Skeletal muscle cell (primary cell): ENCODE measurements at regions not wholly inside any gene's neighbourhood (a gene's known extent, or its start where the extent isn't known, plus 50 kb on each side); places are given as distances from the start of the nearest gene placed in this dataset.

ENCODE experiments used
- DNase-seq: peaks from one replicate; pipeline ENCODE4 v3.0.0-alpha.2; 2010; ENCODE audit warnings: low read depth
- H3K4me3 ChIP-seq: 2 replicates; pipeline ENCODE4 v1.5.1; 2011; ENCODE audit warnings: low read depth, mild to moderate bottlenecking, control low read depth, low read length, moderate library complexity

DNA sequence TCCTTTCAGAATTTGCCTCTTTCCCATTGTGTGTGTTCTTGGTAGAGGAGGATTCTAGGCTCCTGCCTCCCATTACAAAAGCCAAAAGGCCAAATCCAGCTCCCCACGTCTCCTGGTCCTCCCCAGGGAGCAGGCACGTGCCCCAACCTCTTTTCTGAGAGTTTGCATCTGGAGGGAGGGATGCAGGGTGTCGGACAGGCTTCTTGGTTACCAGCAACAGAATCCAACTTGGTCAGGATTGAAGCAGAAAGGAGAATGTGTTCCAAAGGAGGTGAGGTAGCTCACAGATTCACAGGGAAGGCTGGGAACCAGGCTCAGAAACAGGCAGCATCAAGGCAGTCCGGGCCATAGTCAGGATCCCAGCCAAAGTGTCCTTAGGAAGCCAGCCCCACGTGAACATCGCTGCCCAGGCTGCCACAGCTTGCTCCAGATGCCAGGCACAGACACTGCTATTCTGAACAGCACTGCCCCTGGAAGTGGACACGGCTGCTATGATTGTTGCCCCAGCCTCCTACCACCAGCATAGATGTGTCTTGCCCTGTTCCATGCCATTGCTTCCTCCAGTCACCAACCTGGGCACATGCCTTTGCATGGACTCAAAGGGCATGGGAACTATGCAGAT, 264.2 kb upstream of the ZMIZ1 start:
- no peak overlapping the region for H3K4me3 ChIP-seq
- DNase-seq: no peak

DNA sequence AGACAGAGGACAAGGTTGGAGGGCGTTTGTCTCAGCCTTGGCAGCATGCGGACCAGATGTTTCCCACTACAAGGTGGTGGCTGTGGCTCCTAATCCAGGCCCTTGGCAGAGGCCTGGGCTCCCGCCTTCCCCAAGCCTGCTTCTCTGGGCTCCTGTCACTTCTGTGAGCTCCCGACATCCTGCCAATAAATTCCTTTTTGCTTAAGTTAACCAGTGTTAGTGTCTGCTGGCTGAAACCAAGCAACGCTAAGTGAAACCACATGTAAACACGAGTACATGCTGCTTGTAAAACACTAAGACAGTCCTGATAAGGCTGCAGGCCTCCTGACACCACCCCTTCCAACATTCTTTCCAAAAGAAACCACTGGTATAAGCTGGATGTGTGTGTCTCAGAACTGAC, 263.6 kb upstream of the ZMIZ1 start:
- no peak overlapping the region for H3K4me3 ChIP-seq
- DNase-seq: peak; percentile 86

DNA sequence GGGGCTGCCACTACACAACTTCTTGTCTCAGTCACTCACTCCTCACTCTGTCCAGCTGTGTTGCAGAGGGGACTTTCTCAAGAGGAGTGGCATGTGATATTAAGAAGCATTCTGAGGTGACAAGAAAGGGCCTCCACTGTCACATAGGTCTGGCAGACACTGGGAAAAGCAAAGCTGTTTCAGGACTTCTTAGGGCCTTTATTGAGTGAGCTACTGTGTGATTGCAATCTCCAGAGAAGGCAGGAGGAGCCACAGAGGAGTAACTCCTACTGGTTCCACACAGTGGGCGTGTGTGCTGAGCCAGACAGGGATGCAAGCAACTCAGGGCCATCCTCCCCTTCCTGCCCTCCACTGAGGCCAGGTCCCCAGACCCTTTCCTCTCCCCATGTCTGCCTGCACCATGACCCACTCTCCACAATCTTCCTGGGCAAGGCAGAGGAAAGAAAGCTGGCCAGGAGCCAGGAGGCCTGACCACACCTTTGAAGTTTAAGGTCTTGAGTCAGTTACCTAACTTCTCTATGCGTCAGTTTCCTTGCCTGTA, 262.0 kb upstream of the ZMIZ1 start:
- no peak for DNase-seq
- no peak overlapping the region for H3K4me3 ChIP-seq

DNA sequence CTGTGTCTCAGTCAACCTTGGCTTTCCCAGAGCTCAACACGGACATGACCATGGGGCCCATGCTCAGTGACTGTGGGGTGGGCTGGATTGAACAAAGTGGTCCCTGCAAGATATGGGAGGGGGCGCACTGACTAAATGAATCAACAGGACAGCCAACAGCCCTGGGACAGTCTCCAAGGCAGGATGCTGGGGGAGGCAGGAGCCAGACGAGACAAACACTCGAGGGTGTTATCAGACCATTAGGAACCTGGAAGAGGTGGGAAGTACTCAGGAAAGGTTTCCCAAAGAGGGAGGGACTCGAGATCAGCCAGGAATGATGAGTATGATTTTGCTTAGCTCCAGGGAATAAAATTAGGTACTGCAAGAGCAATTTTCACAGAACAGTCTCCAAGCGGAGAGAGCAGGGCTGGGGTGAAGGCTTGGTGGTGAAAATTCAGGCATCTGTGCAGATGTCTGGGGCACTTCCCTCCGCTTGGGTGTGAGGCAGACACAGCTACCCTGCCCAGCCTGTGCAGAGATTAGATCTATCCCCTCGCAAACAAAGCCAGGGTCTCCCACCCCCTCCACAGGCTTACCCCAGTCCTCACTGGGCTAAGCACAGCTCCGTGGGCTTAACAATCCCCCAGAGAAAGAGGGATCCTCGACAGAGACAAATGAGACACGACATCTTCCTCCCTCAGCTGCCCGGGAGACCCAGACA, 261.1 kb upstream of the ZMIZ1 start:
- no peak overlapping the region for H3K4me3 ChIP-seq
- DNase-seq: no peak

DNA sequence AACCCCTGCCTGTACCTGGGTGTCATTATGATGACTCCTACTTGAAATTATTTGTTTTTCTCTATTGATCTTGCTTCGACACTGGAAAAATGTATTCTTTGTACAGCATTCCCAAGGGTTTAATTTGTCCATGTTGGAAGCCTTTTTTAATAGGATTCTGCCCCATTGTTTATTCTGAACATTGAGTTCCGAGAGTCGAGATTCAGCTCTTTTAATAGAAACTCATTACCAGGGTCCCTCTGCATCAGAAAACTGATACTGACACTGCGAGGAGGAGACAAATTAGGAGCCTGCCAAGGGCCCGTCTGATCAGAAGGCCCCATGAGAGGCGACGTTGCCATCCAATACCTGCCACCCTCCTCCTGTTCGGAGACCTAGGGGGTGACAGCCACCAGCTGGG, 260.5 kb upstream of the ZMIZ1 start:
- DNase-seq: no peak
- H3K4me3 ChIP-seq: no peak overlapping the region

DNA sequence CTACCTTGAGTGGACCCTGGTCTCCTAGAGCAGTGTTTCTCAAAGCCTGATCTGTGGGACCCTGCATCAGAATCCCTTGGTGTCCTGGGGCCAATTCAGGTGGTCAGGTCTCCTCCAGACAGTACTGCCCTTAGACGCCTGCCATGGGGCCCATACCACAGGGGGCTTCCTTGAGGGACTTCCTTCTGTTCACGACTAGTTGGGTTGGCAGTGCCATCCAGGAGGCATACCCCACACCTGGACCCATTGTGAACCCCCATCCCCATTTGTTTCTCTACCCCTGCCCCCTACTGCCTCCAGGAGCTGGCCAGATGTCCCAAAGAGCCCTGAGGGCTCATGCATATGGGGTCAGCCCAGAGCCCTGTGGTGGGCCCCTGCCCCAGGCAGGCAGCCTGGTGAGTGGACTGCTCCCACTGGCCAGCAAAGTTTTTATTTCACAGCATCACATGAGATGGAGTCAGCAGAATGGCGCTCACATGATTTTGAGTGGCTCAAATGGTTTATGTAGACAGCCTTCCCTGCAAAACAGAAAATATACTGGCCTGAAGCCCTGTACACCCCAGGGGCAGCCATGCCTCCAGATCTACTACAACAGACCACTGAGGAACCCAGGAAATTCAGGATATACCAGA, 259.9 kb upstream of the ZMIZ1 start:
- DNase-seq: no peak
- no peak overlapping the region for H3K4me3 ChIP-seq

DNA sequence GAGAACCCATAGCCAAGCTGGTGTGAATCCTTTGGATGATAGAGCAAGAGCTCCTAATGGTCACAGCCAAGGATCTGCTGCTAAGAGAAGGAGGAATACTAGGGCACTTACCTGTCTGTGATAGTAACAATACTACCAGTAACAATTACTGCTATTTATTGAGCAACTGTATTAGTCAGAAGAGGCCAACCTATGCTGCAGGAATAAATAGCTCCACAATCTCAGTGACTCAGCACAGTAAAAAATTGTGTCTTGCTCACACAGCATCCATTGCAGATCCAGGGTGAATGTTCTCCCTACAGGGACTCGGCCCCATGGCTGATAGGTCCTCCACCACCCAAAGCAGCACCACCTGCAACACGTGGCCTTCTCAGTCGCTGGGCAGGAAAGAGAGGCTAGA, 257.6 kb upstream of the ZMIZ1 start:
- no peak overlapping the region for H3K4me3 ChIP-seq
- DNase-seq: no peak

- H3K4me3 ChIP-seq: no peak overlapping the region
- DNase-seq: no peak
Observed at GRCh38 chr10:78812571-78813318, 256.0 kb upstream of the ZMIZ1 start.

DNA sequence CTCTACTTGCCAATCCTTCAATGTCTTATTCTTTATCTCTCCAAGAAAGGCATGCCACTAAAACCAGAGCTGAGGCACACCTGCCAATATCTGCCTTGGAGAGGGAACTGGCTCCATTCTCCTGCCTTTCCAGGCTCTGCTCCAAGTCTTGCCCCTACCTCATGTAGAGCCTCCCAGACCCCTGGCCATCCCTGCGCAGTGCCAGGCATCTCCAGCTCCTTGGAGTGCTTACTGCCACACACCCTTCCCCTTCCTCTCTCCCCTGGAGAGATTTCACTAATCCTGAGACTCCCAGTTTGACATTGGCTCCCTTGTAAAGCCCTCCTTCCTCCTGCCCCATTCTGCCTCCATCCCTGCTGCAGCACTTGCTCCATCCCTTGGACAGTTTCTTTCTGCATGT, 255.2 kb upstream of the ZMIZ1 start:
- no peak for DNase-seq
- H3K4me3 ChIP-seq: no peak overlapping the region

DNA sequence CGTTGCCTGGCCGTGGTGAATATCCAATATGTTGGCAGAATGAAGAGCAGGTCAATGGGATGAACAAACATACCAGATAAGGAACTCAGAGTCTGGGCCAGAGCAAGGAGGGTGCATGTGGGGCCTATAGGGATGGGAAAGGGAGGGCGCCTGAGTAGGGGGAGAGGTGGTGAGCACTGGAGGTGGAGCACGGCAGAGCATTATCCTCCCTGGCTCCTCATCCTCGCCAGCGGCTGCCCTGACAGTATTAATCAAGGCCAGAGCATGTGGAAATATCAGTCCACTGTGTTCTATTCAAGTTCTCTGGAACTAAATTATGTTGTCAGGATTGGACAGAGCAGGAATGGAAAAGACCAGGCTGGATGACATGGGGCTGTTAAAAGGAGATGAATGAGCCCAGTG, 254.8 kb upstream of the ZMIZ1 start:
- no peak for DNase-seq
- no peak overlapping the region for H3K4me3 ChIP-seq

GRCh38 chr10:78814407-78814806, 254.4 kb upstream of the ZMIZ1 start:
- no peak overlapping the region for H3K4me3 ChIP-seq
- no peak for DNase-seq

DNA sequence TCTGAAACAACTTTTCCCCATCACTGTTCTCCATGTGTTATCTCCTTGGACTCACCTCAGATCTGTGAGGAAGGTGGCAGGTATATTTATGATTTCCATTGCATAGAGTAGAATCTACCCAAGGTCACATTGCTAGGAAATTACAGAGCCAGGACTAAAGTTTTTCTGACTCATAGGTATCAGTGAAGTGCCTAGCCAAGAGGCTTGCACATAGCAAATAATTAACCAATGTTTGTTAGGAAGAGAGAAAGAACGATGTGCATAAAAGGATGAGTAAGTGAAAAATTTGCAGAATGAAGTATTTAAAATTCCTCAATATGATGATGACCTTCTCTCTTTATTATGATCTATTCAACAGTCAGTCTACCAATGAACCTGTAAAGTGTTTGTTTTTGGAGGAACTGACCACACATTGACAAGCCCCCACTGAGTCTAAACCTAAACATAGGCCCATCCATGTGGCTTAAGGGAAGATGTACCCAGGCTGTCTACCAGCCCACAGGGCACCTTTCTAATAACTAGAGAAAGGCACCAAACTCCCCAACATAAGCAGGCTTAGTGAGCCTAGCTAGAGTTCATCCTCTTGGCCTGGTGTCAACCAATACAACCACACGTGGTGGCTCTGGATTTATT, 252.9 kb upstream of the ZMIZ1 start:
- no peak for DNase-seq

GRCh38 chr10:78817361-78817760, 251.4 kb upstream of the ZMIZ1 start:
- no peak overlapping the region for H3K4me3 ChIP-seq
- DNase-seq: no peak

More for the DNA sequence above, 252.9 kb upstream of the ZMIZ1 start:
- no peak overlapping the region for H3K4me3 ChIP-seq

DNA sequence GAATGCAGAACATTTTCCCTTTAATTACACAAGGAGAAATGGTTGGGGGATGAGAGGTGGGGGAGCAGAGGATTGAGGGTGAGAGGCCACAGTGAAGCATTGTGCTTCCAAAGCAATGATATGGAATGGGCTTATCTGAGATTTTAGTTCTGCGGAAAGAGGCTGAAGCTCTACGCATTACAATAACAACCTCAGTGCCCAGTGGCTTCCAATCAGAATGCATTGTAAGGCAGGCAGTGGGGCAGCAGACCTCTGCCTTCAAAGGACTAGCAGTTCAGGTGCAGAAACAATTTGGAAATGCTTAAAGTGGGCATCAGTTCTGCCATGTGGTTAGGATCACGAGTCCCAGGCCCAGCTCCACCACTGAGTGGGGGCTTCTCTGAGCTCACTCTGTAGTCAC, 251.0 kb upstream of the ZMIZ1 start:
- no peak for DNase-seq

DNA sequence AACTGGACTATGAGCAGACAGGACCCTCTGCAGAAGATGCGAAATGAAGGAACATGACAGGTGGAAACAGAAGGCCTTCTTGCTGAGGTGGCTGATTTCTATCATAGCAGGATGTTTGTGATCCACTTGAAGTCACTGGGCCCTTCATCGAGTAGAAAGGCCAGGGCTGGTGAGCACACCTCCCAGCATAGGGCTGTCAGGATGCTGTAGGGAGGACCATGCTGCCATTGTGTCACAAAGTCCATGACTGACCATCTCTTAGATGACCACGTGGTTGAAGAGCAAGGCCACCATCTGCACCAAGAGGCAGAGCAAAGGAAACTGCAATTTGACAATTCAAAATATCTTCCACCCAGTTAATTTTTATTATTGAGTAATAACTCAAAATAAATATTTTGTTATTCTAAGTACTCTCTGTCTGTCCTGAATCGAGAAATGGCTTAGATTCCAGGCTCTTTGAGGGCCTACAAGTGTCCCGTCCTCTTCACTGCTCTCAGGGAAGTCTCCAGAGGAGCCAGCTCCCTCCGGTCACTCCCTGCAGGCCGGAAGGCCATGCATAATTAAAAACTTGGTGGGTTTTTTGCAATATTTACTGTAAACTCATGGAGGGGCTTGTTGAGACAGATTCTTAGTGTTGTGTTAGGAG, 249.3 kb upstream of the ZMIZ1 start:
- DNase-seq: no peak
- H3K4me3 ChIP-seq: no peak overlapping the region

More for the DNA sequence above, 251.0 kb upstream of the ZMIZ1 start:
- H3K4me3 ChIP-seq: no peak overlapping the region

GRCh38 chr10:78820007-78820362, 248.8 kb upstream of the ZMIZ1 start:
- DNase-seq: no peak
- H3K4me3 ChIP-seq: no peak overlapping the region

- no peak overlapping the region for H3K4me3 ChIP-seq
- no peak for DNase-seq
Observed at GRCh38 chr10:78821052-78821451, 247.7 kb upstream of the ZMIZ1 start.

DNA sequence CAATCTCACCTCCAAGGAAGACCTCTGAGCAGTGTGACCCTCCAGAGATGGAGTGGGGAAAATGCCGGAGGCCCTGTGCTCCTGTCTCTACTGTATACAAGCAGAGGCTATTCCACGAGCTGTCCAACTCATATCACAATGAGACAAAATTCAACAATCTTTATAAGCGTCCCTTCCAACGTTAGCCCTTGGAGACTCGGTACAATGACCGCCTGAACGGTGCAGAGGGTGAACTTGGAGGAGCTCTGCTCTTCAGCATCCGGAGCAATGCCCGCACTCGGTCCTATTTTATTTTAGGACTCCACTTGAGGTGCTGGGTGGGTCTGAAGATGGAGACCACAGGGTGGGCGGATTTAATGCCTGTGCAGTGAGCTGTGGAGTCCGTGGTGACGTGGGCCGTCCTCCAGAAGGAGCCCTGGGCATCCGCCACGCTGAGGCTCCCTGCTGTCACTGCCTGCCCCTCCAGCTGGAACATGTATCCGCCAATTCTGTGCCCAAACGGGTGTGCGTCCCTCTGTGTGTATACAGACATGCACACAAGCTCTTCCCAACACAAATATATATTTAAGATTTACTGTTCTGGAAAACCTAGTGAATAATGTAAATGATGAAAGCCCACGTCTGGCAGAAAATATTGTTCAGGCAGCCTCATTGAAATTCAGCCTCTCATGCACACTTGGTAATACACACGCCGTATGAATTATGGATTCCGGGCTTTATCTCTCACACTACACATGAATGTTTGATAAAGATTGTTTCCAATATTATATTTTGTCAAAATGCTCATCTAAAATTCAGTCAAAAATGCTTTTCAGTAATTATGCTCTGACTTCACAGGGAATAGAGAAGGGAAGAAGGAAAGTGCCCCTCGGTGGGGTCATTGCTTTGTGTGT, 239.9 kb upstream of the ZMIZ1 start:
- H3K4me3 ChIP-seq: no peak overlapping the region
- no peak for DNase-seq
